NT2/D1 (cell line): ENCODE measurements at regions not wholly inside any gene's neighbourhood (a gene's known extent, or its start where the extent isn't known, plus 50 kb on each side); places are given as distances from the start of the nearest gene placed in this dataset.

Experiments
- DNase-seq: peaks from one replicate; pipeline ENCODE4 v3.0.0-alpha.2; 2011; ENCODE audit warnings: low read depth, low spot score
- H3K27me3 ChIP-seq: 2 replicates; pipeline ENCODE4 v1.6.0; 2011; ENCODE audit warnings: mild to moderate bottlenecking; ENCODE audit not compliant: insufficient read length, insufficient read depth
- H3K36me3 ChIP-seq: 2 replicates; pipeline ENCODE4 v1.6.1; 2011; ENCODE audit warnings: mild to moderate bottlenecking, low read length, mixed read lengths; ENCODE audit not compliant: insufficient read depth, insufficient read length
- H3K4me1 ChIP-seq: 2 replicates; pipeline ENCODE4 v1.5.1; 2011; ENCODE audit not compliant: insufficient read depth, insufficient read length
- H3K4me3 ChIP-seq: 2 replicates; pipeline ENCODE4 v1.5.1; 2011; ENCODE audit warnings: low read depth; ENCODE audit not compliant: insufficient read length
- H3K9ac ChIP-seq: 2 replicates; pipeline ENCODE4 v1.6.0; 2011; ENCODE audit warnings: low read depth; ENCODE audit not compliant: insufficient read length
- H3K9me3 ChIP-seq: 2 replicates; pipeline ENCODE4 v1.5.1; 2011; ENCODE audit warnings: mild to moderate bottlenecking, low read length; ENCODE audit not compliant: insufficient read depth
- SUZ12 ChIP-seq: IDR thresholded peaks from 2 replicates; pipeline ENCODE4 v1.6.1; 2011; ENCODE audit not compliant: insufficient read length, insufficient read depth; ENCODE audit errors: extremely low read depth
- YY1 ChIP-seq: IDR thresholded peaks from 2 replicates; pipeline ENCODE4 v1.6.1; 2011; ENCODE audit not compliant: insufficient read length, insufficient read depth
- ZNF274 ChIP-seq: IDR thresholded peaks from 2 replicates; pipeline ENCODE4 v1.6.1; 2011; ENCODE audit warnings: mild to moderate bottlenecking, low read depth, low read length

DNA sequence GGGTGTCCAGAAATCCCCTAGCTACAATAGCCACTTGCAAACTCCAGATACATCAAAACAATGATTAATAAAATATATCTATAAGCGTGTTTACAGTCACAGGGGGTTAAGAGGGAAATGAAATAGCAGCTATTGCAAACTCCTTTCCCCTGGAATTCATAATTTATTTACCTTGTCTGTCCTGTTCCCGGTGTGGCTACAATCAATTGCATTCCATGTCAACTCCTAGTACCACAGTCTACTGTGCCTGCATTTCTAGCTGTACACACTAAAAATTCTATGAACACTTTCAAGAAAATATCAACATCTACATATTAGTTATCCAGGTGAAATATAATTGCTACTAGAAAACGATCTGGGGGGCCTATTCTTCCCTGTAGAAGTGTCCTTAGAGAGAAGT lies 217.6 kb downstream of the ELAVL2 start:
- Histone ChIP-seq H3K4me1 (no peaks in the 10 kb centered on the region), H3K27me3 (no peaks in the 10 kb centered on the region), H3K9me3 (no peaks in the 10 kb centered on the region), H3K9ac (no peak overlapping the region), H3K4me3 (no peak overlapping the region), H3K36me3 (no peaks in the 10 kb centered on the region)
- no peak for TF ChIP-seq YY1
- no peak for DNase-seq

DNA sequence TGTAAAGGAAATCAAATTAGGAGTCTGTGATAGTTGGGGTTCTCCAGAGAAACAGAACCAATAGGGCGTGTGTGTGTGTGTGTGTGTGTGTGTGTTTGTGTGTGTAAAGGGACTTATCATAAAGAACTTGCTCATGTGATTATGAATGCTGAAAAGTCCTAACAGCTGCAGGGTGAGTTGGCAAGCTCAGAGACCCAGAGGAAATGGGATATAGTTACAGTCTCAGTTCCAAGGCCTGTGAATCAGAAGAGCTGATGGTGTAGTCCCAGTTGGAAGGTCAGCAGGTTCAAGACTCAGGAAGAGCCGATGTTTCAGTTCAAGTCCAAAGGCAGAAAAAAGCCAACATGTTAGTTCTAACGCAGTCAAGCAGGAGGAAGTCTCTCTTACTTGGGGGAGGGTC lies 214.2 kb downstream of the ELAVL2 start:
- H3K27me3 ChIP-seq, result no peaks in the 10 kb centered on the region
- no peak for DNase-seq
- H3K4me3 ChIP-seq, result no peak overlapping the region
- TF ChIP-seq YY1 (no peak), ZNF274 (no peak), SUZ12 (no peak)
- H3K36me3 ChIP-seq, result no peaks in the 10 kb centered on the region
- no peaks in the 10 kb centered on the region for H3K9me3 ChIP-seq
- H3K9ac ChIP-seq, result no peak overlapping the region
- no peaks in the 10 kb centered on the region for H3K4me1 ChIP-seq

DNA sequence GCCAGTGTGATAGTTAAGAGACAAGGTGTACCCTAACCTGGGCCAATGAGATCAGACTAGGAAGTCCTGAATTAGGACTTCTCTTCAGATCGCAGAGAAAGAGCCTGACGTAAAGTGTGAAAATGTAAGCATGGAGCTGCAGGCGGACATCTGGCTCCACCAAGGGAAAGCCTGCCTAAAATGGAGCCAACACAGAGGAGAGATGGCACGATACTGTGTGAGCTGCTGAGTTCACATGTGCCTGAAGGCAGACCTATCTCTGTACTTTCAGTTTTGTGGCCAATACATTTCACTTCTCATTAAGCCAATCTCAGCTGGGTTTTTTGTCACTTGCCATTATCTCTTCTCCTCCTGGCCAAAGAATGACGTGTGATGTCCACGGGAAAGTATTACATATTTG lies 210.5 kb downstream of the ELAVL2 start:
- TF ChIP-seq SUZ12 (no peak), YY1 (no peak), ZNF274 (no peak)
- Histone ChIP-seq H3K4me3 (no peak overlapping the region), H3K9ac (no peak overlapping the region), H3K9me3 (no peaks in the 10 kb centered on the region), H3K27me3 (no peaks in the 10 kb centered on the region), H3K36me3 (no peaks in the 10 kb centered on the region), H3K4me1 (no peaks in the 10 kb centered on the region)
- DNase-seq, result no peak

DNA sequence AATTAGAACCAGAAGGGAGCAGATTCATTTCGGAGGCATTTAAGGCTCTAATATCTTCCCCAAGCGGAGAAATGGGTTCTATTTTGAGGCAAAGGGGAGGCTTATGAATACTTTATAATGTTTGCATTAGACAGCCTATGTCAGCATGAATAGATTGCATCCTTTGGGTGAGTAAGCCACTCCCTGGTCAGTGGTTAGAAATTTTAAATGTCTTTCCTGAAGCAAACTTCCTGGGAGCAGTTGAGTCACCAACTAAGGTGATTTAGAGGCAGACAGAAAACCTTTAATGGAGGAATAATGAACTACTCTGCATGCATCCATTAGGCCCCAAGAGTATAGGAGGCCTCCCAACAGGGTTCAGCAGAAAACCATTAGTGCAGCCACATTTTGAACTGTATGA lies 204.9 kb downstream of the ELAVL2 start:
- Histone ChIP-seq H3K27me3 (no peaks in the 10 kb centered on the region), H3K4me1 (no peaks in the 10 kb centered on the region), H3K9ac (no peak overlapping the region), H3K4me3 (no peak overlapping the region), H3K36me3 (no peaks in the 10 kb centered on the region), H3K9me3 (no peaks in the 10 kb centered on the region)
- DNase-seq, result no peak
- TF ChIP-seq ZNF274 (no peak), YY1 (no peak), SUZ12 (no peak)

DNA sequence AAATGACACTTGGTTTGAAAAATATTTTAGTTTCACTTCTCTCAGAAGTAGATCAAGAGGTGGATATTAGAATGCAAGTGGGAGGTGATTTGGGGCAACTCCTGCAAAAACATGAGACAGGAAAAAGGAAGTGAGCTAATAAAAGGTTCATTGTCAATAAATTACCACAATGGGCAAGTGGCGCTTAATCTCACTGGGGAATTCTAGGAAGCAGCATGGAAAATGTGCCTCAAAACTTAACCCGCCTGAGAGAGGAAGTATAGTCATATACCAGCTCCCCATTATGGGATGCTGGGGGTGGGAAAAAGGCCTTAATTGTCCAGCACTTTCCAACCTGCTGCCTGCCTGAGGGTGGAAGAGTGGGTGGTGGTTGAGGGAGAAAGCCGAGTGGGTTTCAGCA lies 204.1 kb downstream of the ELAVL2 start:
- Histone ChIP-seq H3K36me3 (no peaks in the 10 kb centered on the region), H3K27me3 (no peaks in the 10 kb centered on the region), H3K9ac (no peak overlapping the region), H3K9me3 (no peaks in the 10 kb centered on the region), H3K4me3 (no peak overlapping the region), H3K4me1 (no peaks in the 10 kb centered on the region)
- no peak for DNase-seq
- TF ChIP-seq YY1 (no peak), SUZ12 (no peak), ZNF274 (no peak)

DNA sequence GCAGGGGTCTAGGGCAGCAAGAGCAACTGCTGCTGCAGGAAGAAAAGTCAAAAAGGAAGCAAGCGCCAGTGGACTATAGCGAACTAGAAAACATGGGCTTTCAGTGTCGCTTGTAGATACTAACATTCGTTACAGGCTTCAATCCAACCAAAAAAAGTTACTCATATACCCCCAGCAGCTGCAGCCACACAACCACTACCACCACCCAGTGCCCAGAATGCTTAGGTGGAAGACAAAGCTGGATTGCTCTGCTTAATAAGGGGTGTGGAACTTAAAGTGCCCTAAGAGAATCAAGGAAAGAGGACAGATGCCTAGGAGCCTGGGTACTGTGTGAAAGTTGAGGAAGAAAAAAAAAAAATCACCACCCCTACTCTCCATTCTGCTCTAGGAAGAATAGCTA lies 203.6 kb downstream of the ELAVL2 start:
- Histone ChIP-seq H3K4me1 (no peaks in the 10 kb centered on the region), H3K9me3 (no peaks in the 10 kb centered on the region; the same call in 1 of the 2 replicates), H3K4me3 (no peak overlapping the region), H3K27me3 (no peaks in the 10 kb centered on the region), H3K9ac (no peak overlapping the region), H3K36me3 (no peaks in the 10 kb centered on the region)
- DNase-seq, result no peak
- TF ChIP-seq YY1 (no peak), ZNF274 (no peak), SUZ12 (no peak)

DNA sequence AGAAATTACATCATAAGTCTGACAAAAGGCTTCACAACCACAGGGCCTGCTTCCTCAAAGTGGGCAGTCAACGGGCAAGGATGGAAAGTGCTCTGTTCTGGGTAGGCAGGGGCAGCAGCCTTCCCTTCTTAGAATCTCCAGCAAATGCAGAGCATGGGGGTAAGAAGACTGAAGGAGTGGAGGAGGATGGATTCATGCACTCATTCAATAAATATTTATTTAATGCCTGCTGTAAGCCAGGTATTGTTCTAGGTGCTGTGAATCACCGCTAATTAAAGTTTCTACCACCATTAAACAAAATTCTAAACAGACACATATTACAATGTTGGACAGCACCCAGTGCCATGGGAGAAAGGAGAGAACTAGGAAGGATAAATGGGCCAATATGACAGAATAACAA lies 195.6 kb downstream of the ELAVL2 start:
- H3K36me3 ChIP-seq, result peaks cover 4% of the 10 kb centered on the region
- no peaks in the 10 kb centered on the region for H3K4me1 ChIP-seq
- H3K9me3 ChIP-seq, result no peaks in the 10 kb centered on the region; the same call in 1 of the 2 replicates
- H3K9ac ChIP-seq, result no peak overlapping the region
- H3K27me3 ChIP-seq, result no peaks in the 10 kb centered on the region
- no peak overlapping the region for H3K4me3 ChIP-seq
- DNase-seq, result no peak
- TF ChIP-seq YY1 (no peak), ZNF274 (no peak), SUZ12 (no peak)

DNA sequence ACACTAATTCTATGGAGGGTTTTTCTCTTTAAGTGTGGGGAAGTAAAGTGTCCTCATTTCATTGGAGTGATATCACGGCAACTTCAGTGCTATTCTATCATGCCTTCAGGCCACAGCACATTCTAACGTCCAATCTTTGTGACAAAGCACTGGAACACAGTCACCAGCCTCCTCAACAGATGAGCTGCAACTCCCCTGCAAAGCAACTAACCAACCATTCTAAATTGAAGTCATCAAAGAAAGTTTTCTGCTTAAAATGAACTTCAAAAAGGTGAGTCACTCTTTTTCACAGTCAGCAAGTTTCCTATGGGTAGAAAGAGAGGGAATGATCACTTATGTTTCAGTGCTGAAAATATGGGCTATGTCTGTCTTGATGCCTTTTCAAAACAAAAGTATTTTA lies 190.8 kb downstream of the ELAVL2 start:
- no peak for TF ChIP-seq ZNF274
- TF ChIP-seq SUZ12, result no peak
- TF ChIP-seq YY1, result no peak
- DNase-seq, result no peak

More for the DNA sequence above, 190.8 kb downstream of the ELAVL2 start:
- no peaks in the 10 kb centered on the region for H3K4me1 ChIP-seq
- H3K27me3 ChIP-seq, result no peaks in the 10 kb centered on the region
- H3K36me3 ChIP-seq, result peaks cover 4% of the 10 kb centered on the region
- H3K4me3 ChIP-seq, result no peak overlapping the region
- H3K9ac ChIP-seq, result no peak overlapping the region
- H3K9me3 ChIP-seq, result no peaks in the 10 kb centered on the region
